HG03457 (cell line): ENCODE measurements at regions not wholly inside any gene's neighbourhood (a gene's known extent, or its start where the extent isn't known, plus 50 kb on each side); places are given as distances from the start of the nearest gene placed in this dataset.

Experiments
- ATAC-seq: cut with Tn5 transposase; IDR thresholded peaks from one replicate; pipeline ENCODE4 v1.9.1; 2021; ENCODE audit warnings: moderate number of reproducible peaks; ENCODE audit not compliant: unreplicated experiment

GRCh38 chr20:48571949-48572847, 255.6 kb downstream of the PREX1 start:
- no peak for ATAC-seq

GRCh38 chr20:48569679-48570078, 258.1 kb downstream of the PREX1 start:
- no peak for ATAC-seq

GRCh38 chr20:48568520-48568919, 259.3 kb downstream of the PREX1 start:
- ATAC-seq, result no peak

- no peak for ATAC-seq
Observed at GRCh38 chr20:48567145-48567544, 260.7 kb downstream of the PREX1 start.

- no peak for ATAC-seq
Observed at GRCh38 chr20:48564982-48565539, 262.7 kb downstream of the PREX1 start.

- no peak for ATAC-seq
Observed at GRCh38 chr20:48563191-48563870, 264.5 kb downstream of the PREX1 start.

GRCh38 chr20:48562586-48563116, 265.1 kb downstream of the PREX1 start:
- no peak for ATAC-seq

GRCh38 chr20:48558906-48559305, 268.9 kb downstream of the PREX1 start:
- no peak for ATAC-seq

GRCh38 chr20:48557380-48557779, 270.4 kb downstream of the PREX1 start:
- ATAC-seq, result no peak

GRCh38 chr20:48556956-48557355, 270.8 kb downstream of the PREX1 start:
- ATAC-seq, result no peak

GRCh38 chr20:48552550-48552949, 275.2 kb downstream of the PREX1 start:
- ATAC-seq, result no peak

GRCh38 chr20:48550814-48551213, 277.0 kb downstream of the PREX1 start:
- ATAC-seq, result no peak

- ATAC-seq, result no peak
Observed at GRCh38 chr20:48547664-48548063, 280.1 kb downstream of the PREX1 start.

- no peak for ATAC-seq
Observed at GRCh38 chr20:48544402-48545339, 283.1 kb downstream of the PREX1 start.

GRCh38 chr20:48541581-48542071, 286.2 kb downstream of the PREX1 start:
- no peak for ATAC-seq

- no peak for ATAC-seq
Observed at GRCh38 chr20:48538856-48539255, 288.9 kb downstream of the PREX1 start.

- ATAC-seq, result no peak
Observed at GRCh38 chr20:48538058-48538825, 289.6 kb downstream of the PREX1 start.

- no peak for ATAC-seq
Observed at GRCh38 chr20:48536206-48536605, 291.6 kb downstream of the PREX1 start.

- no peak for ATAC-seq
Observed at GRCh38 chr20:48535556-48535955, 292.2 kb downstream of the PREX1 start.

- no peak for ATAC-seq
Observed at GRCh38 chr20:48532028-48532427, 295.8 kb downstream of the PREX1 start.
